H9 (cell line): ENCODE measurements at regions not wholly inside any gene's neighbourhood (a gene's known extent, or its start where the extent isn't known, plus 50 kb on each side); places are given as distances from the start of the nearest gene placed in this dataset.

Source experiments
- DNase-seq: peaks from one replicate; pipeline ENCODE4 v3.0.0-alpha.2; 2017
- H2AFZ ChIP-seq: one replicate; pipeline ENCODE4 v1.6.1; 2013; ENCODE audit warnings: mild to moderate bottlenecking, low read length, control low read depth, moderate library complexity
- H2AK5ac ChIP-seq: 2 replicates; pipeline ENCODE4 v1.6.1; 2013; ENCODE audit warnings: low read length, control low read depth, mixed read lengths; ENCODE audit not compliant: insufficient read length
- H2BK120ac ChIP-seq: one replicate; pipeline ENCODE4 v1.6.1; 2013; ENCODE audit warnings: low read depth, mild to moderate bottlenecking, low read length, control low read depth, inconsistent platforms; ENCODE audit not compliant: poor library complexity, severe bottlenecking
- H2BK12ac ChIP-seq: 2 replicates; pipeline ENCODE4 v1.6.1; 2013; ENCODE audit warnings: low read length, control low read depth, mixed read lengths, low read depth; ENCODE audit not compliant: insufficient read length
- H2BK15ac ChIP-seq: 2 replicates; pipeline ENCODE4 v1.6.1; 2013; ENCODE audit warnings: low read depth, low read length, control low read depth
- H2BK20ac ChIP-seq: one replicate; pipeline ENCODE4 v1.6.1; 2013; ENCODE audit warnings: low read depth, mild to moderate bottlenecking, low read length, control low read depth, inconsistent platforms; ENCODE audit not compliant: poor library complexity, severe bottlenecking
- H2BK5ac ChIP-seq: 2 replicates; pipeline ENCODE4 v1.6.1; 2013; ENCODE audit warnings: low read length, control low read depth, mixed read lengths; ENCODE audit not compliant: insufficient read length
- H3K14ac ChIP-seq: 2 replicates; pipeline ENCODE4 v1.6.1; 2013; ENCODE audit warnings: low read length, control low read depth; ENCODE audit not compliant: insufficient read depth
- H3K18ac ChIP-seq: 2 replicates; pipeline ENCODE4 v1.6.1; 2013; ENCODE audit warnings: low read depth, mild to moderate bottlenecking, mixed read lengths, low read length, control low read depth; ENCODE audit not compliant: insufficient read length
- H3K23ac ChIP-seq: 2 replicates; pipeline ENCODE4 v1.6.1; 2013; ENCODE audit warnings: low read length, control low read depth, mixed read lengths, low read depth; ENCODE audit not compliant: insufficient read length
- H3K23me2 ChIP-seq: 2 replicates; pipeline ENCODE4 v1.6.1; 2013; ENCODE audit warnings: low read depth, mild to moderate bottlenecking, mixed read lengths, low read length, control low read depth; ENCODE audit not compliant: insufficient read length, poor library complexity, severe bottlenecking
- H3K27ac ChIP-seq: 2 replicates; pipeline ENCODE4 v1.5.1; 2013; ENCODE audit warnings: low read length, control low read depth, mixed read lengths, low read depth; ENCODE audit not compliant: insufficient read length
- H3K27me3 ChIP-seq: 2 replicates; pipeline ENCODE4 v1.6.1; 2013; ENCODE audit warnings: low read length, control low read depth, inconsistent platforms; ENCODE audit not compliant: insufficient read depth
- H3K4ac ChIP-seq: 2 replicates; pipeline ENCODE4 v1.6.1; 2013; ENCODE audit warnings: low read depth, mild to moderate bottlenecking, control low read depth, inconsistent platforms, low read length, moderate library complexity
- H3K4me1 ChIP-seq: 2 replicates; pipeline ENCODE4 v1.6.1; 2013; ENCODE audit warnings: low read length, control low read depth, inconsistent platforms; ENCODE audit not compliant: insufficient read depth
- H3K4me2 ChIP-seq: 2 replicates; pipeline ENCODE4 v1.6.1; 2013; ENCODE audit warnings: low read length, control low read depth, mixed read lengths; ENCODE audit not compliant: insufficient read length, insufficient read depth
- H3K56ac ChIP-seq: 2 replicates; pipeline ENCODE4 v1.6.1; 2013; ENCODE audit warnings: low read depth, mild to moderate bottlenecking, mixed read lengths, low read length, control low read depth; ENCODE audit not compliant: insufficient read length
- H3K79me1 ChIP-seq: 2 replicates; pipeline ENCODE4 v1.6.1; 2013; ENCODE audit warnings: low read depth, mild to moderate bottlenecking, moderate library complexity, low read length, control low read depth, inconsistent platforms; ENCODE audit not compliant: insufficient read depth, poor library complexity, severe bottlenecking
- H3K79me2 ChIP-seq: 2 replicates; pipeline ENCODE4 v1.6.1; 2013; ENCODE audit warnings: low read length, control low read depth, inconsistent platforms; ENCODE audit not compliant: insufficient read depth
- H3K9ac ChIP-seq: 2 replicates; pipeline ENCODE4 v1.6.1; 2013; ENCODE audit warnings: low read length, control low read depth, mixed read lengths; ENCODE audit not compliant: insufficient read length; ENCODE audit errors: extremely low read depth
- H3K9me3 ChIP-seq: one replicate; pipeline ENCODE4 v1.6.1; 2013; ENCODE audit warnings: low read depth, low read length, inconsistent platforms; ENCODE audit not compliant: control insufficient read depth
- H3T11ph ChIP-seq: one replicate; pipeline ENCODE4 v1.6.1; 2013; ENCODE audit warnings: mild to moderate bottlenecking, low read length, control low read depth, inconsistent platforms
- H4K20me1 ChIP-seq: one replicate; pipeline ENCODE4 v1.6.1; 2013; ENCODE audit not compliant: control insufficient read depth, insufficient read length, insufficient read depth
- H4K5ac ChIP-seq: 2 replicates; pipeline ENCODE4 v1.6.1; 2013; ENCODE audit warnings: low read depth, mild to moderate bottlenecking, mixed read lengths, low read length, control low read depth; ENCODE audit not compliant: insufficient read length
- H4K8ac ChIP-seq: replicated peaks from 2 replicates; pipeline ENCODE4 v1.6.1; 2013; ENCODE audit warnings: low read length, control low read depth, mixed read lengths, low read depth; ENCODE audit not compliant: insufficient read length
- H4K91ac ChIP-seq: 2 replicates; pipeline ENCODE4 v1.6.1; 2013; ENCODE audit warnings: low read depth, mild to moderate bottlenecking, moderate library complexity, mixed read lengths, low read length, control low read depth; ENCODE audit not compliant: insufficient read length
- H3K27ac Mint-ChIP-seq, 3 experiments: 2 replicates in 2 of 3; 3 replicates in 1 of 3; pipeline ENCODE4 v1.8.0; 2020 to 2021; ENCODE audit warnings: mixed read lengths in 3 of 3, mild to moderate bottlenecking in 1 of 3, moderate library complexity in 1 of 3
- H3K27me3 Mint-ChIP-seq: 2 replicates; pipeline ENCODE4 v1.8.0; 2021; ENCODE audit warnings: low read depth, mild to moderate bottlenecking, moderate library complexity, mixed read lengths
- H3K36me3 Mint-ChIP-seq, 3 experiments: 2 replicates in 2 of 3; 3 replicates in 1 of 3; pipeline ENCODE4 v1.8.0; 2020 to 2021; ENCODE audit warnings: low read depth in 3 of 3, mixed read lengths in 3 of 3; ENCODE audit not compliant: insufficient read depth in 1 of 3
- H3K4me1 Mint-ChIP-seq, 2 experiments: 2 replicates each; pipeline ENCODE4 v1.8.0; 2020; ENCODE audit warnings: mixed read lengths in 2 of 2
- H3K4me3 Mint-ChIP-seq, 2 experiments: 2 replicates in 1 of 2; 3 replicates in 1 of 2; pipeline ENCODE4 v1.8.0; 2020 to 2021; ENCODE audit warnings: mild to moderate bottlenecking in 2 of 2, mixed read lengths in 2 of 2, moderate library complexity in 1 of 2
- H3K9me3 Mint-ChIP-seq, 2 experiments: 2 replicates in 1 of 2; 3 replicates in 1 of 2; pipeline ENCODE4 v1.8.0; 2020; ENCODE audit warnings: mild to moderate bottlenecking in 2 of 2, mixed read lengths in 2 of 2, moderate library complexity in 1 of 2
- WGBS: extraction: QIAGEN DNeasy Blood & Tissue Kit; methylation state at CpG from one replicate; pipeline ENCODE4 v1.1.7; 2013; ENCODE audit warnings: missing lambda C conversion rate, low lambda C conversion rate, mixed read lengths; ENCODE audit not compliant: insufficient read length; ENCODE audit errors: extremely low coverage; 5-methylcytosine and 5-hydroxymethylcytosine counted together
- TF ChIP-seq, protein P1 (sequence below): fragments of 200-600 bp; sonication (generic); conservative IDR thresholded peaks from 3 replicates; pipeline ENCODE4 v1.8.0; 2021; ENCODE audit warnings: antibody characterized with exemption, mild to moderate bottlenecking

- Mint-ChIP-seq H3K4me1 (no peaks in the 10 kb centered on the region), H3K36me3 (no peaks in the 10 kb centered on the region; a peak in 1 of 7 replicates), H3K4me3 (no peak overlapping the region), H3K27me3 (no peaks in the 10 kb centered on the region), H3K9me3 (no peaks in the 10 kb centered on the region; a peak in 1 of 5 replicates), H3K27ac (no peak overlapping the region)
- Histone ChIP-seq H2BK5ac (no peak overlapping the region), H3T11ph (no peak overlapping the region), H3K27ac (no peak overlapping the region), H2BK15ac (no peak overlapping the region), H3K18ac (no peak overlapping the region), H4K5ac (no peak overlapping the region), H3K79me2 (no peaks in the 10 kb centered on the region), H3K14ac (no peak overlapping the region), H2BK20ac (no peak overlapping the region), H3K23me2 (no peaks in the 10 kb centered on the region), H3K9me3 (no peaks in the 10 kb centered on the region), H3K4me2 (no peak overlapping the region), H3K79me1 (no peaks in the 10 kb centered on the region), H3K56ac (no peak overlapping the region), H3K27me3 (no peaks in the 10 kb centered on the region), H2BK120ac (no peak overlapping the region), H3K9ac (no peak overlapping the region), H2AFZ (no peak overlapping the region), H3K23ac (no peak overlapping the region), H3K4ac (no peak overlapping the region), H2AK5ac (no peak overlapping the region), H4K8ac (no peak overlapping the region), H4K20me1 (no peaks in the 10 kb centered on the region), H4K91ac (no peak overlapping the region), H3K4me1 (no peaks in the 10 kb centered on the region), H2BK12ac (no peak overlapping the region)
- TF ChIP-seq, protein P1, sequence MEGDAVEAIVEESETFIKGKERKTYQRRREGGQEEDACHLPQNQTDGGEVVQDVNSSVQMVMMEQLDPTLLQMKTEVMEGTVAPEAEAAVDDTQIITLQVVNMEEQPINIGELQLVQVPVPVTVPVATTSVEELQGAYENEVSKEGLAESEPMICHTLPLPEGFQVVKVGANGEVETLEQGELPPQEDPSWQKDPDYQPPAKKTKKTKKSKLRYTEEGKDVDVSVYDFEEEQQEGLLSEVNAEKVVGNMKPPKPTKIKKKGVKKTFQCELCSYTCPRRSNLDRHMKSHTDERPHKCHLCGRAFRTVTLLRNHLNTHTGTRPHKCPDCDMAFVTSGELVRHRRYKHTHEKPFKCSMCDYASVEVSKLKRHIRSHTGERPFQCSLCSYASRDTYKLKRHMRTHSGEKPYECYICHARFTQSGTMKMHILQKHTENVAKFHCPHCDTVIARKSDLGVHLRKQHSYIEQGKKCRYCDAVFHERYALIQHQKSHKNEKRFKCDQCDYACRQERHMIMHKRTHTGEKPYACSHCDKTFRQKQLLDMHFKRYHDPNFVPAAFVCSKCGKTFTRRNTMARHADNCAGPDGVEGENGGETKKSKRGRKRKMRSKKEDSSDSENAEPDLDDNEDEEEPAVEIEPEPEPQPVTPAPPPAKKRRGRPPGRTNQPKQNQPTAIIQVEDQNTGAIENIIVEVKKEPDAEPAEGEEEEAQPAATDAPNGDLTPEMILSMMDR: no peak
- WGBS: no CpG with 5 or more reads among the region's 2 CpGs
- no peak for DNase-seq
These were observed 524.1 kb upstream of the CNTNAP5 start for GRCh38 chr2:123500988-123501387.
